GM18867 (cell line): ENCODE measurements at regions not wholly inside any gene's neighbourhood (a gene's known extent, or its start where the extent isn't known, plus 50 kb on each side); places are given as distances from the start of the nearest gene placed in this dataset.
"Not testable (repeated sequence)": the region's sequence is repeated elsewhere in the genome, so short reads cannot be mapped to it uniquely, and the experiment has no call there.

Experiments
- ATAC-seq: cut with Tn5 transposase; IDR thresholded peaks from one replicate; pipeline ENCODE4 v1.9.1; 2021; ENCODE audit warnings: mild to moderate bottlenecking, moderate library complexity; ENCODE audit not compliant: unreplicated experiment

DNA sequence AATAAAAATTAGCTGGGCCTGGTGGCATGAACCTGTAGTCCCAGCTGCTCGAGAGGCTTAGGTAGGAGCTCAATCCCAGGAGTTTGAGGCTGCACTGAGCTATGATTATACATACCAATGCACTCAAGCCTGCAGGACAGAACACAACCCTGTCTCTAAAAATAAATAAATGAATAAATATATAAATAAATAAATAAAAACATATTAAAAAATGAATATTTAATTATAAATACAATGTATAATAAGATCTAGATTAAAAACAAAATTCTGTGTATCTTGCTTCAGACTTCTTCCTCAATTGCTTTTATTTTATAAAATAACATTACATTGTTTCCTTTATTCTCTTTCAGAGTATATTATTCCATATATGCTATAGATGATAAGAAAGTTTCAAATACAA, 1964.1 kb downstream of the PCDH9 start:
- ATAC-seq, result no peak

- no peak for ATAC-seq
These were observed 1966.1 kb downstream of the PCDH9 start for GRCh38 chr13:65264066-65264465.

DNA sequence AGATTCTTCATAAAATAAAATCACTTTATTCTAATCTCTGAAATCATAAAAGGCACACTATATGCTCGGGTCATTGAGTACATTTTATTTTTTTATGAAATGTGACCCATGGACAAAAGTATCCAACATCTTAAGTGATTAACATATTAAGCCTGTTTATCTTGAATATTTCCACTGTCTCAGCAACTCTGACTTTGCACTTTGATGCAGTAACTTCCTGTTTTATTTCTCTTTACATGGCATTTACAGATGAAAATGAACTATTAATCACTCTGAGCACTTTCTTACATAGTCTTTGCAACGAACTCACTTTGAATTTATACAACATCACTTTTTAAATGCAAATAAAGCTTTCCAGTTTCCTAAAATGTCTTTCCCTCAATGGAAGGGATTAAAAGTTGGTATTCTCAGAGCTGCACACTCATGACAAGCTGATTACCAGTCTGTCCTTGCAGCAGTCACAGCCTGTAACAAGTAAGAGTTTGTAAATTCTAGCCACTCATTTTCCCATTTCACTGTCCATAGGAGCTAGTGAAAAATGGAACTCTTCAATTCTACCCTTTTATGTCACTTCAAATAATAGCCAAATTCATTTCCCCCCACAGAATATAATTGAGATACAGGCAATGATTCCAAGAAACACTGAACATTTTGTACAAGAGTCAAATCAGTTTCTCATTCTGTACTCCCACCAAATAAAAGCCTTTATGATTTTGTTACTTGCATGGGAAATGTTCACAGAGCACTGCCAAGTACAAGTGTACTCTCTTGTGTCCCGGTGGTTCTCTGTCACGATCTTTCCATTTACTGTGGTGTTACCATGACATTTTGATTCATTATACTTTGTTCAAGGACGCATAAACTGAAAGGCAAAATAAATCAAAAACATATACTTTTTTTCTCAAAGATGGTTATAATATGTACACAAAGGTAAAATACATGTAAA, 1968.9 kb downstream of the PCDH9 start:
- no peak for ATAC-seq

GRCh38 chr13:65240773-65241172, 1989.4 kb downstream of the PCDH9 start:
- ATAC-seq, result no peak

GRCh38 chr13:65236841-65237418, 1993.2 kb downstream of the PCDH9 start:
- ATAC-seq, result no peak

DNA sequence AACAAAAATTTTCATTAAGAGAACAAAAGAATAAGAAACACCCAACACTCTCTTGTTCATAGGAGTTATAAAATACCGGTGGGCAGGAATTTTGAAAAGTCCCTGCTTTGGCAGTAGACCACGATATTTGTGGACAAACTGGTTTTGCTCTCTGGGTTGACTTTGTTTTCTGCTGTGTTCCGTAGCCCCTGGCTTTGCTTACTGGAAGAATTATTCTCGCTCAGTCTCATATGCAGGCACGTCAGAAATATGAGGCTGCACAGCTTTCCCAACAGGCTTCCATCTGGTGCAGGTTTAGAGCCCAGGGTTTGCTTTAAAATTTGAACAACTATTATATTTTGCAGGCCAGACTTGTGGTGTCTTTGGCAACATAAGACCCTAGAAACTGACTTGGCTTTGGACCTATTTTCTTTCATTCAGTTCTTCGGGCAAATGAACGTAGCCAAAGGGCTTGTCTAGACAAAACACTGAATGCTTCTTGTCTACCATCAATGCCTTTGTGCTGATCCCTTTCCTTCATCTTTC, 2012.6 kb downstream of the PCDH9 start:
- ATAC-seq, result no peak

DNA sequence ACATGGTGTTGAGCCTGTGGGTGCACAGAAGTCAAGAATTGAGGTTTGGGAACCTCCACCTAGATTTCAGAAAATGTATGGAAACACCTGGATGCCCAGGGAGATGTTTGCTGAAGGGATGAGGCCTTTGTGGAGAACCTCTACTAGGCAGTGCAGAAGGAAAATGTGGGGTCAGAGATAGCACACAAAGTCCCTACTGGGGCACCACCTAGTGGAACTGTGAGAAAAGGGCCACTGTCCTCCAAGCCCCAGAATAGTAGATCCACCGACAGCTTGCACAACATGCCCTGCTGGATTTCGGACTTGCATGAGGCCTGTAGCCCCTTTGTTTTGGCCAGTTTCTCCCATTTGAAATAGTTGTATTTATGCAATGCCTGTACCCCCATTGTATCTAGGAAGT, 2027.3 kb downstream of the PCDH9 start:
- ATAC-seq, result not testable (repeated sequence)

GRCh38 chr13:65188721-65189120, 2041.4 kb downstream of the PCDH9 start:
- no peak for ATAC-seq

DNA sequence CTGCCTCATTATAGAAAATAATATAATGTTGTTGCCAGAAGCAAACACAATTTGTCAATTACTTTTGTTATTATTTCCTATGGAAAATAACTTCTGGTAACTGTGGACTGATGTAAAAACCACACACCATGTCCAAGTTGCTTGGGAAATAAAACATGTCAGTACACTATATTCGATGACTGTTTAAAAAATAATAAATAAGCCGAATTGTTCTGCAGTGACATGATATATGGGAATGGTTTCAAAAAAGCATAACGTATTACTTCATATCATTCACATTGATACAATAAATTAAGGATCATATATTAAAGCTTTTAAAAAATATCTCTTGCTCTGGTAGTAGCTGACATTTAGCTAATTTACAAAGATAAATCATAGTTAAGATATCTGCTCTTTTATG, 2062.1 kb downstream of the PCDH9 start:
- ATAC-seq, result no peak

GRCh38 chr13:65166675-65167074, 2063.5 kb downstream of the PCDH9 start:
- ATAC-seq, result no peak

- no peak for ATAC-seq
These were observed 2070.3 kb downstream of the PCDH9 start for GRCh38 chr13:65159803-65160202.

DNA sequence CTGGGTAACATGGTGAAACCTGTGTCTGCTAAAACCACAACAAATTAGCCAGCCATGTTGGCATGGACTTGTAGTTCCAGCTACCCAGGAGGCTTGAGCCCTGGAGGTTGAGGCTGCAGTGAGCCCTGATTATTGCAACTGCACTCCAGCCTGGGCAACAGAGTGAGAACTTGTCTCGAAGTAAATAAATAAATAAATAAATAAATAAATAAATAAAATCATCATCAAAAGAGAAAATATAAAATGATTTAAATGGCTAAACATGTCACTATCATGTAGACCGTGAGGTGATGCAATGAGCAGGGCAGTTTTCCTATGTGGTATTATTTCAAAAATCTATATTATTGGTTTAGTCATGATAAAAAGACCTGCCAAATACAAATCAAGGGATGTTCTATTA, 2074.3 kb downstream of the PCDH9 start:
- no peak for ATAC-seq

DNA sequence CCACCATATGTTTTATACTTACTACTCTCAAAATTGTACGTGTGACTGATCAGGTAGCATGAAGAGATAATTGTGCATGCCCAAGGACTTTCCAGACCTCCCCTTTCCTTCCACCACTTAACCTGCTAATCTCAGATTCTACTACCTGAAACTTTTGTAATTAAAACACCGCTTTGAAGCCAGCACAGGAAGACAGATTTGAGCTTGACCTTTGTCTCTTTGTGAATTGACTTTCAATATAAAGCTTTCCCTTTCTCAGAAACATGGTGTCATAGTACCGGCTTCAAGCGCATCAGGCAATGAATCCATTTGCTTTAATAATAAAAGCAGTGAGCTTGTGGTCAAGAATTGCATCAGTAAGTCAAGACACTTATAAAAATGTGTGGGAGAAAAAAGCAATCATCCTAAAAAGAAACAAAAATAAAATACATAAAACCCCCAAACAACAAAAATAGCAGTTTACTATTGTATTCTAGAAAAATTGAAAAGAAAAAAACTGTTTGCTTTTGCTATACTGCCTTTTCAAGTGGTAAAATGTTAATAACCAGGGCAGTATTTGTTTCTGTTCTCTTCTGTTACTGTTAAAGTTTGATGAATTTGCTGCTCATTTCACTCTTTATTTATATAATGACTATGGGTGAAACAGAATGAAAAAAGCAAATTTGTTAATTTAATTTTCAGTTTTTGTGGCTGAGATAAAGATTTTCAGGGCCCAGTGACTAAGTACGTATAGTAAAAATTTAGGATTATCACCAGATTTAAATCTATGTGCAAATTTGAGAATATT, 2075.3 kb downstream of the PCDH9 start:
- ATAC-seq, result peak; percentile 39

DNA sequence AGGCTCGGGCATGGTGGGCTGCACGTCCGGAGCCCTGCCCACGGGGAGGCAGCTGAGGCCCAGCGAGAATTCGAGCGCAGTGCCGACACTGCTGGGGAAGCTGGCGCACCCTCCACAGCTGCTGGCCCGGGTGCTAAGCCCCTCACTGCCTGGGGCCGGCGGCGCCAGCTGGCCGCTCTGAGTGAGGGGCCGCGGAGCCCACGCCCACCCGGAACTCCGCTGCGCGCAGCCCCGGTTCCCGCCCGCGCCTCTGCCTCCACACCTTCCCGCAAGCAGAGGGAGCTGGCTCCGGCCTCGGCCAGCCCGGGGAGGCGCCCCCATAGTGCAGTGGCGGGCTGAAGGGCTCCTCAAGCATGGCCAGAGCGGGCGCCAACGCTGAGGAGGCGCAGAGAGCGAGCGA, 2080.4 kb downstream of the PCDH9 start:
- no peak for ATAC-seq

DNA sequence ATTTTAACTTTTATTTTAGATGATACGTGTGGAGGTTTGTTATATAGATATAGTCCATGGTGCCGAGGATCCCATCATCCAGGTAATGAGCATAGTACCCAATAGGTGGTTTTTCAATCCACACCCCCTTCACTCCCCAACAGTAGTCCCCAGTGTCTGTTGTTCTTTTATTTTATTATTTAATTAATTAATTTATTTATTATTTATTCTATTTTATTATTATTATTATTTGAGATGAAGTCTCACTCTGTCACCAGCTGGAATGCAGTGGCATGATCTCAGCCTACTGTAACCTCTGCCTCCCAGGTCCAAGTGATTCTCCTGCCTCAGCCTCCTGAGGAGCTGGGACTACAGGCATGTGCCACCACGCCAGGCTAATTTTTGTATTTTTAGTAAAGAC, 2086.2 kb downstream of the PCDH9 start:
- ATAC-seq, result no peak

- no peak for ATAC-seq
These were observed 2097.0 kb downstream of the PCDH9 start for GRCh38 chr13:65133094-65133493.

DNA sequence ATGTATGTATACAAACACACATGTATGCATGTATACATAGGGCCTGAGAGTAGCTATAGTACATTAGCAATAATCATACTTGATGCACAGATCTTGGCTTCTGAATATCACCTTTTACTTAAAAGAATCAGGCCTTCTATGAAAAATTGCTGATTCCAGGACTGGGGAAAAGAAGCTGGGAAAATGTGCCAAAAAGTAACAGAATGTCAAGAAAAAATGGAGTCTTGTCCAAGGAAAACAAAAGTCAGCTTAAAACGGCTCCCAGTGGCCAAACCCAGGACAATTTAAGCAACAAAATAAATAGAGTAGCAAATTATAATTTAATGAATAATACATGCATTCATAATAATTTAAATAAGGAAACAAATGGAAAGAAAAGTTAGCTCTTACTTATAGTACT, 2104.9 kb downstream of the PCDH9 start:
- no peak for ATAC-seq

GRCh38 chr13:65112531-65112941, 2117.6 kb downstream of the PCDH9 start:
- no peak for ATAC-seq

- no peak for ATAC-seq
These were observed 2118.0 kb downstream of the PCDH9 start for GRCh38 chr13:65112123-65112522.

- ATAC-seq, result no peak
These were observed 2118.9 kb downstream of the PCDH9 start for GRCh38 chr13:65111223-65111622.

DNA sequence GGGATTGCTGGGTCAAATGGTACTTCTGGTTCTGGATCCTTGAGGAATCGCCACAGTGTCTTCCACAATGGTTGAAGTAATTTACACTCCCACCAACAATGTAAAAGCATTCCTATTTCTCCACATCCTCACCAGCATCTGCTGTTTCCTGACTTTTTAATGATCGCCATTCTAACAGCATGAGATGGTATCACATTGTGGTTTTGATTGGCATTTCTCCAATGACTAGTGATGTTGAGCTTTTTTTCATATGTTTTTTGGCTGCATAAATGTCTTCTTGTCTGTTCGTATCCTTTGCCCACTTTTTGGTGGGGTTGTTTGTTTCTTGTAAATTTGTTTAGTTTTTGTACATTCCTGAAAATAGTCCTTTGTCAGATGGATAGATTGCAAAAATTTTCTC, 2125.7 kb downstream of the PCDH9 start:
- not testable (repeated sequence) for ATAC-seq
